AG04450 (cell line): ENCODE measurements at regions not wholly inside any gene's neighbourhood (a gene's known extent, or its start where the extent isn't known, plus 50 kb on each side); places are given as distances from the start of the nearest gene placed in this dataset.

Experiments
- CTCF ChIA-PET: fragments of 300-600, 350-600 bp; formaldehyde crosslinking; extraction: SDS; loops from one replicate; lab custom pipeline; 2022; ENCODE audit warnings: antibody characterized with exemption, inconsistent platforms; lab: Charles Lee
- POLR2A ChIA-PET: fragments of 350-600 bp; formaldehyde crosslinking; extraction: SDS; loops from one replicate; lab custom pipeline; 2021; ENCODE audit warnings: antibody characterized with exemption, inconsistent platforms; lab: Yijun Ruan, JAX
- DNase-seq: peaks from one replicate; pipeline ENCODE4 v3.0.0-alpha.2; 2011; ENCODE audit warnings: low read depth, low spot score
- H3K27ac ChIP-seq: one replicate; pipeline ENCODE4 v1.5.1; 2012; ENCODE audit warnings: low read depth, low read length, control low read depth
- H3K27me3 ChIP-seq: one replicate; pipeline ENCODE4 v1.6.0; 2012; ENCODE audit warnings: low read length; ENCODE audit not compliant: control insufficient read depth, insufficient read depth
- H3K4me3 ChIP-seq: 2 replicates; pipeline ENCODE4 v1.5.1; 2011; ENCODE audit warnings: mild to moderate bottlenecking, low read depth, low read length, control low read depth
- H3K9me3 ChIP-seq: 2 replicates; pipeline ENCODE4 v1.5.1; 2012; ENCODE audit warnings: low read length; ENCODE audit not compliant: control insufficient read depth, insufficient read depth
- CTCF ChIP-seq: IDR thresholded peaks from 2 replicates; pipeline ENCODE4 v1.5.1; 2011; ENCODE audit warnings: low read depth, low read length, control low read depth, inconsistent platforms

DNA sequence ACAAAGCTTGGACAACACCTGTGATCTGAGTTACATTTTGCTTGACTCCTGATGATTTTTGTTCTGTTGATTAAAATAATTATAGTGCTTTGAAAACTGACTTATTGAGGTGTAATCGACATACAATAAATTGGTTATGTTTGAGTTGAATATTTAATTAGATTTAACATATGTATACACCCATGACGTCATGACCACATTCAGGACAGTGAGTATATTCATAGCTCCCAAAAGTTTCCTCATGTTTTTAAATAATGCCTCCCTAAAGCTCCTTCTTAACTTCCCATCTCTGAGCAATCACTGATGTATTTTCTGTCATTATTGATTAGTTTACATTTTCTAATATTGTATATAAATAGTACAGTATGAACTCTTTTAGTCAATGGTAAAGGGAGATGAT is 801.2 kb downstream of the PDCD6IP start:
- H3K4me3 ChIP-seq: no peak overlapping the region
- CTCF ChIA-PET: no interaction called here
- TF ChIP-seq CTCF: no peak
- no peaks in the 10 kb centered on the region for H3K27me3 ChIP-seq
- POLR2A ChIA-PET: no interaction called here
- no peak overlapping the region for H3K27ac ChIP-seq
- peaks cover 7% of the 10 kb centered on the region; the same call in 1 of the 2 replicates for H3K9me3 ChIP-seq
- DNase-seq: no peak

- Histone ChIP-seq H3K27ac (no peak overlapping the region), H3K9me3 (no peaks in the 10 kb centered on the region), H3K4me3 (no peak overlapping the region), H3K27me3 (no peaks in the 10 kb centered on the region)
- ChIA-PET POLR2A (no interaction called here), CTCF (no interaction called here)
- no peak for DNase-seq
- no peak for TF ChIP-seq CTCF
Observed at GRCh38 chr3:34619990-34620389, 821.6 kb downstream of the PDCD6IP start.

DNA sequence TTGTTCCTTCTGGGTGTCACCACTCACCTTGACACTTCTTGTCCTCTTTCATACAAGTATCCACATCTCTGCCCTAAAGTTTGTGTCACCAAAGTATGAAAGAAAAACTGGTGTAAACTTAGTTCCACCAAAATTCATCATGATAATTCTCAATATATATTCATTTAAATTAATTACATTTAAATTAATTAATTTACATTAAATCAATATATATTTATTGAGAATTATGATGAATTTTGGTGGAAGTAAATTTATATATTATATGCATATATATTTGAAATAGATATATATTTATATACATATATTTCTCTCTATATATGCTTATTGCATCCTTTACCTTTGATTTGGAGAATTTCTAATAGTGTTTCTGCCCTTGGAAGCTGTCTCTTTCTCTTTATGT is 828.3 kb downstream of the PDCD6IP start:
- TF ChIP-seq CTCF: no peak
- H3K9me3 ChIP-seq: no peaks in the 10 kb centered on the region
- ChIA-PET POLR2A (no interaction called here), CTCF (no interaction called here)
- no peaks in the 10 kb centered on the region for H3K27me3 ChIP-seq
- H3K27ac ChIP-seq: no peak overlapping the region
- DNase-seq: no peak
- no peak overlapping the region for H3K4me3 ChIP-seq

DNA sequence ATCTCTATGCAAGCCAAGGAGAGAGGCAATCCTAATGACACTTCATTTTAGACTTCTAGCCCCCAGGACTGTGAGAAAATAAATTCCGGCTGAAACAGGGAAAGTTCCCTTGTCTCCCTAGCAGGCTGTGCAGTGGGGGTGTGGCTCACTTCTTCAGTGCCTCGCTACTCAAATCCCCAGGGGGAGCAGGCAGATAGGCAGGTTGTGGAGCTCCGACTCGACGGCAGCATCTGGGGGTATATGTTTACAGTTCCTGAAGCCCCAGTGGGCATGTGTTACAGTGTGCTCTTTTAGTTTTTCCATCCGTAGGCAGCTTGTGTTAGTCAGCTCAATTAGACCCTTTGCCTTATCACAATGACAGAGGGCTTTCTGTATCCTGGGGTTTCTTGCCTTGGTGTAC is 836.5 kb downstream of the PDCD6IP start:
- POLR2A ChIA-PET: no interaction called here
- TF ChIP-seq CTCF: no peak
- Histone ChIP-seq H3K9me3 (peaks cover 7% of the 10 kb centered on the region), H3K27me3 (no peaks in the 10 kb centered on the region), H3K4me3 (no peak overlapping the region), H3K27ac (no peak overlapping the region)
- no peak for DNase-seq
- CTCF ChIA-PET: no interaction called here

DNA sequence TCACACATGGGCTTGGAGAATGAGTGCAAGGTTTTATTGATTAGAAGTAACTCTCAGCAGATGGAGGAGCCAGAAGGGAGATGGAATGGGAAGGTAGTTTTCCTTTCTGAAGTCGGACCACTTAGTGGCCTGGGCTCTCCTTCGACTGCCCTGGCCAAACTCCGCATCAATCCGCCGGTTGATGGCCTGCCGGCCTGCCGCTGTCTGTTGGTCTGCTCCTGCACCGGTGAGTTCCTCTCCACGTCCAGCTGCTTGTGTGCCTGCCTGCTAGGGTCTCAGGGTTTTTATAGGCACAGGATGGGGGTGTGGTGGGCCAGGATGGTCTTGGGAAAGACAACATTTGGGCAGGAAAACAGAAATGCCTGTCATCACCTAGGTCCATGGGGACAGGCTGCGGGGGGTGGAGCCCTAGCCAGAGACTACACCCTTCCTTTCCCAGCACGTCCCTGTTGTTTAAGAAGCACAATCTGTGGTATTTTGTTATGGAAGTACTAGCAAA is 837.0 kb downstream of the PDCD6IP start:
- no peaks in the 10 kb centered on the region for H3K27me3 ChIP-seq
- DNase-seq: no peak
- no peak for TF ChIP-seq CTCF
- no peak overlapping the region for H3K27ac ChIP-seq
- no peak overlapping the region for H3K4me3 ChIP-seq
- peaks cover 7% of the 10 kb centered on the region for H3K9me3 ChIP-seq
- CTCF ChIA-PET: no interaction called here
- POLR2A ChIA-PET: no interaction called here
